Uterus (tissue), 2 donors: ENCODE measurements at regions not wholly inside any gene's neighbourhood (a gene's known extent, or its start where the extent isn't known, plus 50 kb on each side); places are given as distances from the start of the nearest gene placed in this dataset.

Experiments
- POLR2A ChIP-seq, 2 donors: fragments of 450-650 bp; IDR thresholded peaks; one replicate each; pipeline ENCODE4 v1.6.1; 2016; ENCODE audit warnings: antibody characterized with exemption in 2 of 2, mild to moderate bottlenecking in 1 of 2, moderate library complexity in 1 of 2
- TF ChIP-seq, protein P1 (sequence below), 4 experiments: fragments of 200-600 bp in 2 of 4; fragments of 450-650 bp in 2 of 4; sonication (generic) in 2 of 4; IDR thresholded peaks; one replicate each; pipeline ENCODE4 v1.5.1; 2016 to 2019; ENCODE audit warnings: antibody characterized with exemption in 4 of 4, mild to moderate bottlenecking in 2 of 4, moderate library complexity in 1 of 4

DNA sequence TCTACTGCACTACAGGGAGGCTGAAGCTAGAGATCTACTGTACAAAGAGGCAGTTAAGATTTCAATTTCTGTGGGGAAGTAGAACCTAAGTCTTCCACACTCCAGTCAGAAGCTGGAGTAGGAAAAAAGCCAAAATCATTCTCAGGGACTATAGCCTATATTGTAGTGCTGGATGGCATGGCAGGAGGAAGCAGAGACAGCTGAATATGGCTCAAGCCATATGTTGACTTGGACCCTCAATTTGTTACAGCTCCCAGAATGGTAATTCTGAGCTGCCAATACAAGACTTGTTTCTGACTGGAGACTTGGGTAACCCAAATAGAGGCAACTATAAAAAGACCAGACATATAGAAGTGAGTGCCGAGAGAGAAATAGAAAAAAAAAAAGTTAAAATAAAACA, 200.6 kb downstream of the PTBP2 start:
- TF ChIP-seq POLR2A (IDR thresholded peaks at IDR 0.05): no peak
- TF ChIP-seq, protein P1, sequence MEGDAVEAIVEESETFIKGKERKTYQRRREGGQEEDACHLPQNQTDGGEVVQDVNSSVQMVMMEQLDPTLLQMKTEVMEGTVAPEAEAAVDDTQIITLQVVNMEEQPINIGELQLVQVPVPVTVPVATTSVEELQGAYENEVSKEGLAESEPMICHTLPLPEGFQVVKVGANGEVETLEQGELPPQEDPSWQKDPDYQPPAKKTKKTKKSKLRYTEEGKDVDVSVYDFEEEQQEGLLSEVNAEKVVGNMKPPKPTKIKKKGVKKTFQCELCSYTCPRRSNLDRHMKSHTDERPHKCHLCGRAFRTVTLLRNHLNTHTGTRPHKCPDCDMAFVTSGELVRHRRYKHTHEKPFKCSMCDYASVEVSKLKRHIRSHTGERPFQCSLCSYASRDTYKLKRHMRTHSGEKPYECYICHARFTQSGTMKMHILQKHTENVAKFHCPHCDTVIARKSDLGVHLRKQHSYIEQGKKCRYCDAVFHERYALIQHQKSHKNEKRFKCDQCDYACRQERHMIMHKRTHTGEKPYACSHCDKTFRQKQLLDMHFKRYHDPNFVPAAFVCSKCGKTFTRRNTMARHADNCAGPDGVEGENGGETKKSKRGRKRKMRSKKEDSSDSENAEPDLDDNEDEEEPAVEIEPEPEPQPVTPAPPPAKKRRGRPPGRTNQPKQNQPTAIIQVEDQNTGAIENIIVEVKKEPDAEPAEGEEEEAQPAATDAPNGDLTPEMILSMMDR (IDR thresholded peaks at IDR 0.05): no peak
